Prostate gland (tissue), 2 donors: ENCODE measurements at regions not wholly inside any gene's neighbourhood (a gene's known extent, or its start where the extent isn't known, plus 50 kb on each side); places are given as distances from the start of the nearest gene placed in this dataset.

Experiments used
- DNase-seq: peaks from one replicate; pipeline ENCODE4 v3.0.0-alpha.2; 2019; ENCODE audit warnings: low spot score
- H3K27ac ChIP-seq, 2 donors: fragments of 200-600 bp; sonication (generic); 2 replicates each; pipeline ENCODE4 v1.5.1; 2017 to 2019
- H3K27me3 ChIP-seq: fragments of 200-600 bp; sonication (generic); replicated peaks from 2 replicates; pipeline ENCODE4 v1.5.1; 2019; ENCODE audit not compliant: insufficient read depth
- H3K36me3 ChIP-seq, 2 donors: fragments of 200-600 bp; sonication (generic); 1 replicate in 1 of 2; 2 replicates in 1 of 2; pipeline versions ENCODE4 v1.5.1 to v1.8.1; 2017 to 2019
- H3K4me1 ChIP-seq: fragments of 200-600 bp; sonication (generic); replicated peaks from 2 replicates; pipeline ENCODE4 v1.5.1; 2019
- H3K4me3 ChIP-seq, 2 donors: fragments of 200-600 bp; sonication (generic); 2 replicates each; pipeline ENCODE4 v1.5.1; 2017 to 2019
- H3K9me3 ChIP-seq: fragments of 200-600 bp; sonication (generic); 2 replicates; pipeline ENCODE4 v1.5.1; 2017
- CTCF ChIP-seq, 4 experiments: fragments of 200-600 bp in 2 of 4; fragments of 450-650 bp in 2 of 4; sonication (generic) in 2 of 4; IDR thresholded peaks; 1 replicate in 3 of 4; 2 replicates in 1 of 4; pipeline ENCODE4 v1.5.1; 2016 to 2019; ENCODE audit warnings: antibody characterized with exemption in 4 of 4, mild to moderate bottlenecking in 2 of 4, moderate library complexity in 2 of 4
- POLR2A ChIP-seq: fragments of 450-650 bp; IDR thresholded peaks from one replicate; pipeline ENCODE4 v1.6.1; 2016; ENCODE audit warnings: antibody characterized with exemption, mild to moderate bottlenecking
- POLR2AphosphoS5 ChIP-seq: sonication (generic); formaldehyde crosslinking; IDR thresholded peaks from one replicate; pipeline ENCODE4 v1.6.1; 2017; ENCODE audit warnings: antibody characterized with exemption
- WGBS: methylation state at CpG from one replicate; pipeline ENCODE4 v1.1.5; 2018; 5-methylcytosine and 5-hydroxymethylcytosine counted together
- intact Hi-C: fragments of 100-400 bp; cut with DNase I; formaldehyde crosslinking; loops from one replicate; pipeline ENCODE4 v1.14.2; 2022

DNA sequence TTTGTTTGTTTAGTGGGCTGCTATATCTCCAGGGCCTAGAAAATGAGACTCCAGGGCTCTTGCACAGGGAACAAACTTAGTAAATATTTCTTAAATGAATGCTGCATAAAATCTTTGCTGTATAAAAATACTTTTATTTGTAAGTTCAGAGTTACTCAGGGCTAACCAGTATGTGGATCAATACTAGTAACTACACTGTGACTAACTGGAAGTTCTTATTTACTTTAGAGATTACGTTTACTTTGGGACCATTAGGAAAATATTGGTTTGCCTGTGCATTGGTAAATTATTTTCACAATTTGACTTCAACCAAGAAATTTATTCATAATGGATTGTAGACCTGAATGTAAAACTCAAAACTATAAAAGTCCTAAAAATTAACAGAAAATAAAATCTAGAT, 575.5 kb downstream of the RNF144A start:
- H3K27ac ChIP-seq: no peak overlapping the region
- H3K36me3 ChIP-seq: no peaks in the 10 kb centered on the region
- 93% methylated on average over 1 of the region's 1 CpG for WGBS
- no peaks in the 10 kb centered on the region for H3K27me3 ChIP-seq
- TF ChIP-seq POLR2AphosphoS5: no peak
- TF ChIP-seq CTCF (IDR thresholded peaks at IDR 0.05): no peak
- TF ChIP-seq POLR2A: no peak
- H3K4me1 ChIP-seq: no peaks in the 10 kb centered on the region
- no peak overlapping the region for H3K4me3 ChIP-seq
- DNase-seq: no peak
- intact Hi-C loops: no loop called here
- no peaks in the 10 kb centered on the region for H3K9me3 ChIP-seq

DNA sequence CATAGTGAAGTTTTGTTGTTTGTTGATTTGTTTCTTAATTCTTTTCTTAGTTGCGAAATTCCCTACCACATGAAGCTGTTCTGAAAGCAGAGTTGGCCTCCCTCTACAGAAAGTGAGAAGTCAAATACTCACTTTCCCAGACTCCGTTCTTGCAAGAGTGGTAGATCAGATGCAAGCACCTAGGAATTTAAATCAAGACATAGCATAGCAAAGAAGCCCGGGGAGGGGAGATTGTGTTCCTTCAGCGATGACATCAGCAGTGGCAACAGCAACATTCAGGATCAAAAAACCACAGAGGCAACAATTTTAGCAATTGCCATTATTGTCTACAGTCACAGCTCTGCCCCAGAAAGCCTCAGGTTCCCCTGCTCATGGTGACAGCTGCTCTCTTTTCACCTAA, 580.0 kb downstream of the RNF144A start:
- intact Hi-C loops: no loop called here
- TF ChIP-seq POLR2AphosphoS5 (no peak), CTCF (IDR thresholded peaks at IDR 0.05) (no peak)
- Histone ChIP-seq H3K27me3 (no peaks in the 10 kb centered on the region), H3K36me3 (no peaks in the 10 kb centered on the region), H3K4me3 (no peak overlapping the region), H3K9me3 (no peaks in the 10 kb centered on the region), H3K4me1 (no peaks in the 10 kb centered on the region), H3K27ac (no peak overlapping the region)
- no peak for DNase-seq
- WGBS: 81% methylated on average over 4 of the region's 4 CpGs

DNA sequence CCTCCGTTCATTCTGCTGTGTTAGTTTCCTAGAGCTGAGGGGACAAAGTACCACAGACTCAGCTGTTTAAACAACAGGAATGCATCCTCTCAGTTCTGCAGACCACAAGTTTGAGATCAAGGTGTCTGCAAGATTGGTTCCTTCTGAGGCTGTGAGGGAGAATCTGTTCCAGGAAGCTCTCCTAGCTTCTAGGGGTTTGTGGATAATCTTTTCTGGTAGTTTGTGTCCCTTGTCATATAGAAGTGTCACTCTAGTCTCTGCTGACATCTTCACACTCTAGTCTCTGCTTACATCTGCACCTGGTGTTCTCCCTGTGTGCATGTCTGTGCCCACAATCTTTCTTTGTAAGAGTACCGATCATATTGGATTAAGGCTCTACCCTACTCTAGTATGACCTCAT, 581.8 kb downstream of the RNF144A start:
- intact Hi-C loops: no loop called here
- no peak for DNase-seq
- Histone ChIP-seq H3K36me3 (no peaks in the 10 kb centered on the region), H3K4me3 (no peak overlapping the region), H3K27ac (no peak overlapping the region), H3K27me3 (no peaks in the 10 kb centered on the region), H3K9me3 (no peaks in the 10 kb centered on the region), H3K4me1 (no peaks in the 10 kb centered on the region)
- TF ChIP-seq POLR2AphosphoS5: no peak
- 93% methylated on average over 2 of the region's 2 CpGs for WGBS

DNA sequence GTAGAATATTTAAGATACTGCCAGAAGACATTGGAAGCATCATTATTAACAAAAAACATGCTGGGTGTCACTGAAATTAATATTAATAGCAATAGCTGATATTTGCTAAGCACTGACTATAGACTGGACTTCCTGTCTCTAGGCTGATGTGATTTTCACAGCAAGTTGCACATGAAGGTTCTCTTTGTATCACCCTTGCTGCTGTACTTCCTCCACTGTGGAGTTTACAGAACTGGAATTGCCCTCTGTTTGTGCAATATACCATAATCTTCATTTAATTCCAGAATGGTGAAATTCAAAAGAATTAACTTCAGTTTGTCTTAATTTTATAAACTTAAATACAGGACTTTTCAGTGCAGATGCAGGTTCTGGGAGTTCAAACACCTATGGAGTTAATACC, 585.1 kb downstream of the RNF144A start:
- no peaks in the 10 kb centered on the region for H3K9me3 ChIP-seq
- H3K27me3 ChIP-seq: no peaks in the 10 kb centered on the region
- TF ChIP-seq POLR2A (no peak), POLR2AphosphoS5 (no peak), CTCF (IDR thresholded peaks at IDR 0.05) (no peak)
- H3K4me3 ChIP-seq: no peak overlapping the region
- intact Hi-C loops: no loop called here
- H3K36me3 ChIP-seq: no peaks in the 10 kb centered on the region
- H3K27ac ChIP-seq: no peak overlapping the region
- no peak for DNase-seq
- no peaks in the 10 kb centered on the region for H3K4me1 ChIP-seq

DNA sequence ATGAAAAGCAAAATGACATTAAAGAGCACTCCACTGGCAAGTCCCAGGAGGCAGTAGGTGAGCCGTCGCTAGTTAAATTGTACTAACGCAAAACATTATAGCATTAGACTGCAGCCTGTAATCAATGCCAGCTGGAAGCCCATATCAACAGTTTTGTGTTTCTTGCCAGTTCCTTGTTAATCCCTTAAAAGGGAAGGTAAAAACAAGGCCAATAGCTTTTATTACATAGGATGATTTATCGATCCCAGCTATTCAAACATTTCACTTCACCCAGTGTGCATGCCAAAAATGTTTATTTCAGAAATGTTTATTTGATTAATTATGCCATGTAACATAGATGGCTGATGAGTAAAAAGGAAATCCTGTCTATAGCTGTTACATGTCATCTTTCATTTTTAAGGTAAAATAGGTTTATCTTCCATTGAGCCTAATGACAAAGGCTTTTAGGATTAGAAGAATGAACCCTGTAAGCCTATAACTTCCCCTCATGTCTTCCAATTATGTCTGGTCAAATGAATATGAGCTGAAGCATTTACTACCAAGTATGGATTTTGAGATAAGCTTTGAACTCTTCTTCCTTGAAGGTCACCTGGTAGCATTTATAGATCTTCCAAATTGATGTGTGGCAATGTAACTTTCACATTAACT, 591.2 kb downstream of the RNF144A start:
- H3K4me3 ChIP-seq: no peak overlapping the region
- 9% methylated on average over 4 of the region's 4 CpGs for WGBS
- no peaks in the 10 kb centered on the region for H3K9me3 ChIP-seq
- intact Hi-C loops: no loop called here
- no peaks in the 10 kb centered on the region for H3K27me3 ChIP-seq
- TF ChIP-seq CTCF (IDR thresholded peaks at IDR 0.05) (no peak), POLR2AphosphoS5 (no peak), POLR2A (no peak)
- H3K27ac ChIP-seq: no peak overlapping the region
- no peaks in the 10 kb centered on the region for H3K36me3 ChIP-seq
- H3K4me1 ChIP-seq: no peaks in the 10 kb centered on the region
- peak; percentile 8 for DNase-seq
